HCT116 (cell line): ENCODE measurements at regions not wholly inside any gene's neighbourhood (a gene's known extent, or its start where the extent isn't known, plus 50 kb on each side); places are given as distances from the start of the nearest gene placed in this dataset.

ENCODE experiments used
- EZH2 ChIP-seq: fragments of 200-600 bp; sonication (generic); IDR thresholded peaks from 2 replicates; pipeline ENCODE4 v1.6.1; 2017; ENCODE audit warnings: antibody characterized with exemption, mixed run types
- TF ChIP-seq, protein P1 (sequence below), 3 experiments: fragments of 200-600 bp in 1 of 3; sonication (generic) in 1 of 3; IDR thresholded peaks in 2 of 3; conservative IDR thresholded peaks in 1 of 3; 2 replicates each; pipeline ENCODE4 v1.5.1; 2012 to 2017; ENCODE audit warnings: low read depth in 2 of 3, low read length in 2 of 3, antibody characterized with exemption in 1 of 3, borderline replicate concordance in 1 of 3, control low read depth in 1 of 3, mild to moderate bottlenecking in 1 of 3, mixed read lengths in 1 of 3, mixed run types in 1 of 3, moderate library complexity in 1 of 3; ENCODE audit not compliant: insufficient read depth in 1 of 3

- TF ChIP-seq, protein P1, sequence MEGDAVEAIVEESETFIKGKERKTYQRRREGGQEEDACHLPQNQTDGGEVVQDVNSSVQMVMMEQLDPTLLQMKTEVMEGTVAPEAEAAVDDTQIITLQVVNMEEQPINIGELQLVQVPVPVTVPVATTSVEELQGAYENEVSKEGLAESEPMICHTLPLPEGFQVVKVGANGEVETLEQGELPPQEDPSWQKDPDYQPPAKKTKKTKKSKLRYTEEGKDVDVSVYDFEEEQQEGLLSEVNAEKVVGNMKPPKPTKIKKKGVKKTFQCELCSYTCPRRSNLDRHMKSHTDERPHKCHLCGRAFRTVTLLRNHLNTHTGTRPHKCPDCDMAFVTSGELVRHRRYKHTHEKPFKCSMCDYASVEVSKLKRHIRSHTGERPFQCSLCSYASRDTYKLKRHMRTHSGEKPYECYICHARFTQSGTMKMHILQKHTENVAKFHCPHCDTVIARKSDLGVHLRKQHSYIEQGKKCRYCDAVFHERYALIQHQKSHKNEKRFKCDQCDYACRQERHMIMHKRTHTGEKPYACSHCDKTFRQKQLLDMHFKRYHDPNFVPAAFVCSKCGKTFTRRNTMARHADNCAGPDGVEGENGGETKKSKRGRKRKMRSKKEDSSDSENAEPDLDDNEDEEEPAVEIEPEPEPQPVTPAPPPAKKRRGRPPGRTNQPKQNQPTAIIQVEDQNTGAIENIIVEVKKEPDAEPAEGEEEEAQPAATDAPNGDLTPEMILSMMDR (IDR thresholded peaks at IDR 0.05 in 2 of 3, conservative IDR thresholded peaks at IDR 0.05 in 1 of 3; ENCODE audit: borderline replicate concordance in 1 of 3, insufficient read depth in 1 of 3, low read depth in 2 of 3, low read length in 2 of 3) = no peak
- no peak for TF ChIP-seq EZH2
These were observed 180.7 kb upstream of the SHH start for GRCh38 chr7:155992974-155993373.
